ENCODE measurements at regions not wholly inside any gene's neighbourhood (a gene's known extent, or its start where the extent isn't known, plus 50 kb on each side); places are given as distances from the start of the nearest gene placed in this dataset.

DNA sequence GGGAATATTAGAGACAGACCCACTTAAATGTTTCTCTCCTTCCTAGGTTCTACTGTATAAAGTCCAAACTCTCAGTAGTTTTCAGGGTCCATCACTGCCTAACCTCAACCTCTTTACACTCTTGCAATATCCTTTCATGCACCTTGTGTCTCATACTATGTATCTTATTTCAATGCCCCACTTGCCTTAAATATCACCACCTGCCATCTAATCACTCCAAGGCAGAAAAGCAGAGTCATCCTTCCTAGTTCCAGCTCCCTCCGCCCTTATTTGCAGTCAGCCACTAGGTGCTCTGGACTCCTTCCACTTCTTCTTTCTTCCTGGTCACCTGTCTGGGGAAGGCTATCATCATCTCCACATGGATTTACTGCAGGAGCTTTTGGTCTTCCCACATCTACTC, 322.0 kb downstream of the MFSD1 start:
- intact Hi-C loops (cut with micrococcal nuclease) = no loop called here

DNA sequence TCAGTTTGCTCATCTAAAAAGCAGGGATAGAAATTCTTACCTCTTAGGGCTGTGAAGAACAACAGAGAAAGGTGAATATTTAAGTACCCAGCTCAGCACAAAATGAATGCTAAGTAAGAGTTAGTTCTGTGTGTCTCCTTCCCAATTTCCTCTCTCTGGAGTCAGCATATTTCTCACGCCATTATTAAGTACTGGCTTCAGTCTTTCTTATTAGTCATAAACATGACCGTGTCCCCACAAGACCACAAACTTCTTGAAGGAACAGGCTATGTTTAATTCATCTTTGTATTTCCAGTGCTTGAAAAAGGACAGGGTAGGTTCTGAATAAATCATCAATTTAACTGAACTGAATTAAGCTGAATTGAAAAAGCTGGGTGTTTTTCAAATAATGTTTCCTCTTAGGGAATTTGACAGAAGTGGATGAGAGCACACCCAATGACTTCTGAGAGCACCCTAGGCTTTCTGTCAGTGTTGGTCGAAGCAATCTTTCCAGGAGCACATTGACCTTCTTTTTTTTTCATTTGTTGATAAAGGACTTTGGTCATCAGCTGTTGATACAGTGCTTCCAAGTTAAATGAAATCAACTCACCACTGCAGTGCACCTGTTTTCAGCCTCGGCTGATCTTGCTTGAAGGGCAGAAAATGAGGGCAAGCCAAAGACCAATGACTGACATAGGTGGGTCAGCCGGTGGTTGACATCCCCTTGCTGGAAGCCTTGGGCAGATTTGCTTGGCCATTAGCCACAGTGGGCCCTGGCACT, 324.6 kb downstream of the MFSD1 start:
- intact Hi-C loops (cut with micrococcal nuclease) = no loop called here

DNA sequence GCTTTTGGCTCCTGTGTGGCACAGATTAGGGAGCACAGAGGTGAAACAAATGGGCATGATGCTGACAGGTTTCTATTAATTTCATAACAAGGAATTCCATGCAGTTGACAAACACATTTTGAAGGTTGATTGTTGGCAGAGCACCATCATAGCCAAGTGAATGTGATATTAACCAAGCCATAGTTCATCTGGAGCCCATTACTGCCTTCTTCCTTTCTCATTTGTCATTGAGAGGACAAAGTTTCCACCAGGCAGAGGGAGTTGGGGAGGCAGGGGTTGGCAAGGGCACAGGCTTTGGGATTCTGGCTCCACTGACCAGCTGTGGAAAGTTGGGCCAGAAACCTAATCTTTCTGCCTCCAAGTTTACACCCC, 325.2 kb downstream of the MFSD1 start:
- intact Hi-C loops (cut with micrococcal nuclease) = no loop called here

DNA sequence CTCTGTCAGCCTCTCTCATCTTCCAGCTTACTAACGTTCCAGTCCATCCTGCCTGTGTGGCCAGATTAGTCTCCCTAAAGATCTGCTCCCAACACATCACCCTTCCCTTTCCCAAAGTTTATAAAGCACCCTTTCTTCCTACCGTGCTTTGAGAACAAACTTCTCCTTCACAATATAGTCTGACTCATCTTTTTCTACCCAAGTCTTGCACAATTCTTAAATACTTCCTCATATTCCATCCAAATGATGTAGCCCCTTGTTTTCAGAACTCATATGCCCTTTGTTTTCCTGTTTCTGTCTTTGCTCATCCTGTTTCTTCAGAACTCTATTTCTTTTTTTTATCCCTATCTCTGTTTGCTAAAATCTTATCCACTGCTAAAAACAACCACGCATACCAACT, 326.8 kb downstream of the MFSD1 start:
- intact Hi-C loops (cut with micrococcal nuclease) = no loop called here

GRCh38 chr3:159130108-159130507, 328.3 kb downstream of the MFSD1 start:
- intact Hi-C loops (cut with micrococcal nuclease) = loop anchor here (10.0 kb wide), 1 partner anchor 285 kb away; no protein-coding TSS in a partner anchor

DNA sequence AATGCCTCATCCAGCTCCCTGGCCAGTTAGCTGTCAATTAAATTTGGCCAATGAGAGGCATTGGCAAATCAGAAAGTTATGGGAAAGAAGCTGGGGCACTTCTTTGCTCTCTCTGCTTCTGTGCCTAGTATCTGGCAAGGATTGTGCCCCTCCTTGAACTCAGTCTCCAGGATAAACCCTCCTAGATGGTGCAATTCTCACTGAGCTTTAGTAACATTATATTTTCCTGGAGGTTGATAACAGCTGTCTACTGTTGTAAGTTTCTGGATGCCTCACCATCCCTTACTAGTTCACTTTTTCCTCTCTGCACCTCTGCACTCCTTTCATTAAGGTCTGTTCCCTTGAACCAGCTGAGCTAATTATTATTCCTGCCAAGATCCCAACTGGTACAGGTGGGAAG, 329.5 kb downstream of the MFSD1 start:
- intact Hi-C loops (cut with micrococcal nuclease) = loop anchor here (10.0 kb wide), 1 partner anchor 287 kb away; no protein-coding TSS in a partner anchor

DNA sequence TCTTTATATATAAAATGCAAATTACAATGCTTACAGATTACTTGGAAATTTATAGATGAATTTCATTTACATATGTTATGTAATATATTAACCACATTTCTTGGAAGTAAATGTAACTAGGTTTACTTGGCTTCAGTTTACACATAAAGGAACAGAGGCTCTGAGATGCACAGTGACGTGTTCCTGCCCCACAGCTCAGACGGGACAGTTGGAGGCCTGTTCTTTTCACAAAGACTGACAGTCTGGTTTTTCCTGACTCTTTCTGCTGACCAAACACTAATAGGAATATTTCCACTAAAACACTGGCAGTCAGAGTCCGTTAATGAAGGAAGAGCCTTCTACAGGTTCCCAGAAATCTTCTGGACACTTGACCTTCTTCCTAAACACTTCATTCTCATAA, 336.1 kb downstream of the MFSD1 start:
- intact Hi-C loops (cut with micrococcal nuclease) = loop anchor here (10.0 kb wide), 1 partner anchor 293 kb away; no protein-coding TSS in a partner anchor

DNA sequence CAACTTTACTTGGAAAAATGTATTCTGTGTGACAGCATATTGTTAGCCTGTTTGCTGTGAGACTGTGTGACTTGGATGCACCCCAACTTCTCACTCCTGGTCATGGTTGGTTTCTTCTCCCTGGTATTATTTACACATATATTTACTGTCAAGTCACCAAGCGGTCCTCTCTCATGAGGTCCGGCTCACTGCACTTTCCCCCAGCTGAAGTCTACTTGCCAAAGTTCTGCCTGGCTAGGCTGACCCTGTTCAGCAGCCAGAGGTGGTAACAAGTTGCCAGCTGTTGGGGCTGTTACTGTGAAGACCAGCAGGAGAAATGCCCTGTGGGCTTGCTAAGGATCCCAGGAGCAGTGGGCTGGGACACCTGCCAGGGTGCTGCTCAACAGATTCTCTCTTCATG, 337.5 kb downstream of the MFSD1 start:
- intact Hi-C loops (cut with micrococcal nuclease) = loop anchor here (10.0 kb wide), 1 partner anchor 295 kb away; no protein-coding TSS in a partner anchor

- intact Hi-C loops (cut with micrococcal nuclease) = no loop called here
Observed at GRCh38 chr3:159144472-159144871, 342.6 kb downstream of the MFSD1 start.

GRCh38 chr3:159144891-159145290, 343.0 kb downstream of the MFSD1 start:
- intact Hi-C loops (cut with micrococcal nuclease) = no loop called here

GRCh38 chr3:159146392-159146791, 344.5 kb downstream of the MFSD1 start:
- intact Hi-C loops (cut with micrococcal nuclease) = no loop called here

DNA sequence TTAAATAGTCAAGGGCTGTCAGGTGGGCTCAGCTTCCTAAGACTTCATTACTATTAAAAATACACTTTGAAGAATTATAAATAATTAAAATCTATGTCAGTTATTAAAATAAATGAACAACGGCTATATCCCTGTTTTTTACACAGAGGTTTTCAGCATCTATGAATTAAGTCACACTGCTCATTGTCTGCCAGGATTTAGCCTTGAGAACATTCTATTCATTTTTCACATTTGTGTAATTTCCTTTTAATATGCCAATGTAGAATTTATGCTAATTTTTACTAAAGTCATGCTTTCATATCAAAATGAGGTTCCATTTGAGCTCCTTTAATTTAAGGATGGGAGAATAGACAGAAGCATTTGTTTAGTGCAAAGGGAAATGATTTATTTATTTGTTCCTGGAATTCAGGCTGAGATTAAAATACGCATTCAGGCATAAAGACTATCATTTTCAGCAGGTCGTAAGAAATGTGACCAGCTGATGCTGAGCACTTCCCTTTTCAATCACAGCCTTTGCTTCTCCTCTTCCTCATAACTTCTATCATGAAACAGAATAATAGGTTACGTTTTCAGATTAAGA, 345.1 kb downstream of the MFSD1 start:
- intact Hi-C loops (cut with micrococcal nuclease) = no loop called here

- intact Hi-C loops (cut with micrococcal nuclease) = no loop called here
Observed at GRCh38 chr3:159147813-159148212, 346.0 kb downstream of the MFSD1 start.

GRCh38 chr3:159148466-159148865, 346.6 kb downstream of the MFSD1 start:
- intact Hi-C loops (cut with micrococcal nuclease) = no loop called here

DNA sequence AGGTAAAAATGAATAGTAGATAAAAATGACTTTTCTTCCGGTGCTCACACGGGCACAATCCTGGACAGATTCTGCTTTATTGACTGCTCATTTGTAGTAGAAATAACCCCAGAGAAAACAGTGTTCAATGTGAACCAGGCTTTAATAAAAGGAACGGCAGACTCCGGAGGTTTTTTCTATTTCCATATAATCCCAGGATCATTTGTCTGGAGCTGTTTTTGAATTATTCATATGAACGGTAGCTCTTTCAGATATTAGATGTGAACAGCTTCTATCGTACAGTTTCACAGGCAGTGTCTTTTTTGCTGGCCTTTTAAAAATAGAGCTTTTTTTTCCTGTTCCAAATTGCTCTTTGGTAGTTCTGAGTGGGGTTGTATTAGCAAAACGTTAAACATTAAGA, 347.3 kb downstream of the MFSD1 start:
- intact Hi-C loops (cut with micrococcal nuclease) = no loop called here

DNA sequence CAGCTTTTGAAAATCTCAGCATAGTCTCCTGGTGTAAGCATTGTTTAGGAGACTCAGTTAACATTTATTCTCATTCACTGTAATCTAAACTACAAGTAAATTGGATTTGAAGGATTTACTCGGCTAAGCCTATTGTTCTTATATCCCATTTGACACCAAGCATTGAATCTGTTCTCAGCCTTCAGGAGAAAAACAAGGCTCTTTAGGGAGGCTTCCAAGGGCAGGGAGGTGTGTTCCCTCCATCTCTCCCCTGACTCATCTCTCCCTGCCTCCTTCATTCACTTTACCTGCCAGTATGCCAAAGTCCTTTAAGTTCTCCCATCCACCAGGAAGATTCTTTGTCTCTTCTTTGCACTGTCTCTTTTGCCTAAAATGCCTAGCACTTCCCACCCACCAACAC, 347.8 kb downstream of the MFSD1 start:
- intact Hi-C loops (cut with micrococcal nuclease) = no loop called here

- intact Hi-C loops (cut with micrococcal nuclease) = no loop called here
Observed at GRCh38 chr3:159150180-159150579, 348.3 kb downstream of the MFSD1 start.

DNA sequence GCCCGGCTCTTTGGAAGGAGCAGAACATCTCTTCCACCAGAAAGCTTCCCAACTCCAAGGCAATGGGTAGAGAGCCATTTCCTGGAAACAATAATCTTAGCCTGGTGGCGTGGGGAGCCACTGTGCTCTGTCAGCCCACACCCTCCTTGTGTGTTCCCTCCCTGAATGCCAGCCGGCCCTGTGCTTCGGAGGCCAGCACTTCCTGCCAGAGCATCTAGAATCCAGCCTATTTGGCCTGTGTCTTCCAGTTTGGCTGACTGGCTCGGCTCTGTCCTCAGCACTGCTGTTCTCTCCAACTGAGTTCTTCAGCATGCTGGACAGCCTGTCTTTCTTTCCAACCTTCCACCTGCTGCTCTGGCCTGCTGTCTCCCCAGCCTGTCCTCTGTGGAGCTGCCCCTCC, 349.3 kb downstream of the MFSD1 start:
- intact Hi-C loops (cut with micrococcal nuclease) = no loop called here

DNA sequence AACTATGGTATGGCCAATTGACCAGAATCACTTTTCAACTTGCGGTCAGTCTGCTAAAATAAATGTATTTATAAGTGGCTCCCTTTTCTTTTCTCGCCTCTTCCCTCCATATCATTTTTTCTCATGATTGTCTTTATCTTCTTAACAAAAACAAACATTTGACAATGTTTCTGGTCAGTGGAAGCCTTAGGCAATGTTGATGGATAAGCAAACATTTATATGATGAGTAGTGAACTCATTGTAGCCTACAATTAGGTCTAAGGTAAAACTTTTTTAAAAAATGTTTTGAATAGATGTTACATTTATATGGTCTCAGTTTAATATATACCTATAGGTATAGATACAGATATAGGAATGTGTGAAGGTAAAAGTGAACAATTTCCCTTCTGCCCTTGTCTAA, 355.4 kb downstream of the MFSD1 start:
- intact Hi-C loops (cut with micrococcal nuclease) = no loop called here

DNA sequence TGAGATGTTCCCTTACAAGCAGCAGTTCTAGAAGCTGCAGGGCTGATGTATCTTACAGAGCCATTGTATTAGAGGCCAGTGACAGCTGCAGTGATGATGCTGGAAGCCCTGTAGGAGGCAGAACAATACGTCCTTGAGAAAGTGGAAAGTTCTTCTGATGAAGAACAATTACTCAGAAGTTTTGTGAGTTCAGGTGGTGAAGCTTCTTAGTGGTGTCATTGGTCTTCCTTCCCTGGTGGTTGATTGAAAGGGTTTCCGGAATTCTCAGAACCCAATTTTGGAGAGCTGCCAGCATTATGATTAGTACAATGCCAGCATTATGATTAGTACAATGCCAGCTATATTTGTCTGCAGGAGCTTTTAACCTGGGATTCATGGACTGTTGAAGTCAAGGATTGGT, 356.4 kb downstream of the MFSD1 start:
- intact Hi-C loops (cut with micrococcal nuclease) = no loop called here

GRCh38 chr3:159158801-159159200, 356.9 kb downstream of the MFSD1 start:
- intact Hi-C loops (cut with micrococcal nuclease) = no loop called here

DNA sequence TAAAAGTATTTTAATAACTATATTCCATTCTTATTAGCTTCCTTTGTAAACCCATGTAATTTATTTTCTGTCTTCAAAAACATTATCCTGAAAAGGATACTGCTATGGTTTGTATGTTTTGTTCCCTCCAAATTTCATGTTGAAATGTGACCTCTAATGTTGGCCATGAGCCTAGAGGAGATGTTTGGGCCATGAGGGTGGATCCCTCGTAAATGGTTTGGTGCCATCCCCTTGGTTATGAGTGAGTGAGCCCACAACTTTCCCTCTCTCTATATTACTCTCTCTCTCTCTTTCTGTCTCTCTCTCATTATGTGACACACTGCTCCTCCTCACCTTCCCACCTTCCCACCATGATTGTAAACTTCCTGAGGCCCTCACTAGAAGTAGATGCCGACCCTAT, 357.7 kb downstream of the MFSD1 start:
- intact Hi-C loops (cut with micrococcal nuclease) = no loop called here

- intact Hi-C loops (cut with micrococcal nuclease) = no loop called here
Observed at GRCh38 chr3:159163656-159164055, 361.8 kb downstream of the MFSD1 start.
